ENCODE measurements at regions not wholly inside any gene's neighbourhood (a gene's known extent, or its start where the extent isn't known, plus 50 kb on each side); places are given as distances from the start of the nearest gene placed in this dataset.

DNA sequence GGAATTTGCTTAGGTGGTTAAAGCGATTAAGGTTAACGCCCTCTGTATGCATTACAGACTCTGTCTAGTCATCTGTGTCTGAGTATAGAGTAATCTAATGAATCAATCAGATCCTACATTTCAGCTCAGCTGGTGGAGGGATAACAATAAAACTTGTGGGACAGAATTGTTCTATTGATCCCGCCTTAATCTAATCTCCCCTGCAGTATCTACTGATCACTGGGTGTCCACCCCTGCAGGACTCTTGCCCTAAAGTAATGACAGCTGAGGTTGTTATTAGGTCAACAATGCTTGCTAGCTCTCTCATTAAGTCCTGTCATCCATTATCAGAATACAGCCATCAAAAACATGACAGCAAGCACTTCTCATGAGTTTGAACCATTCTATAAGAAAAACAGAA is 462.6 kb upstream of the TMEFF2 start:
- POLR2A ChIA-PET (ENCODE audit: unreplicated experiment), result no interaction called here
- CTCF ChIA-PET, result no interaction called here
- H3K9me3 ChIP-seq (ENCODE audit: insufficient read depth, low read depth), result no peaks in the 10 kb centered on the region

DNA sequence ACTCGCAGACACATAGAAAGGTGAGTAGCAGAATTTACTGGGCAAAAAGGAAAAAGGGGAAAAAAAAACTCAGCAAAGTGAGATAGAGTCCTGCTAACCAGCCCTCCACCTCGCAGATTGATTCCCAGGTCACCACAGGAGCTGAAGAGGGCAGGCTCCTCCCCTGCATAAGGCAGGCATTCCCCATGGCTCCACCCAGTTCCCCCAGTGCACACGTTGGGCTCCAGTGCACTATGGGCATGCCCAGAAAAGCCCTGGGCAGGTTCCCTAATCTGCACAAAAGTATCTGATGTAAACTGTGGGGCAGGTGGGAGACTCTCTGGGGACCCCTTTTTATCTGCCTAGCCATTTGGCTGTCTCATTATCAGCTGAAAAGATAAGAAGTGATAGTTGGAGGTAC is 461.2 kb upstream of the TMEFF2 start:
- POLR2A ChIA-PET (ENCODE audit: unreplicated experiment), result no interaction called here
- Histone ChIP-seq H3K4me2 (no peak overlapping the region), H3K79me2 (ENCODE audit: low read depth) (no peaks in the 10 kb centered on the region), H3K36me3 (ENCODE audit: low read depth) (no peaks in the 10 kb centered on the region), H3K9me3 (ENCODE audit: insufficient read depth, low read depth) (no peaks in the 10 kb centered on the region), H2AFZ (no peak overlapping the region), H3K27ac (no peak overlapping the region), H3F3A (ENCODE audit: insufficient read depth, low read depth) (no peaks in the 10 kb centered on the region), H3K4me1 (replicated peaks; ENCODE audit: insufficient read depth) (no peaks in the 10 kb centered on the region), H4K20me1 (ENCODE audit: insufficient read depth) (no peaks in the 10 kb centered on the region), H3K9me2 (ENCODE audit: insufficient read depth) (no peaks in the 10 kb centered on the region), H3K4me3 (no peak overlapping the region), H3K27me3 (ENCODE audit: insufficient read depth, low read depth) (no peaks in the 10 kb centered on the region)
- BruUV-seq (replicated peaks), result no TSS peak
- intact Hi-C loops (cut with micrococcal nuclease; ENCODE audit: unreplicated experiment), result no loop called here
- no peak for DNase-seq
- TF ChIP-seq EZH2 (IDR thresholded peaks at IDR 0.05; ENCODE audit: low read depth), result no peak
- TF ChIP-seq, protein P1, sequence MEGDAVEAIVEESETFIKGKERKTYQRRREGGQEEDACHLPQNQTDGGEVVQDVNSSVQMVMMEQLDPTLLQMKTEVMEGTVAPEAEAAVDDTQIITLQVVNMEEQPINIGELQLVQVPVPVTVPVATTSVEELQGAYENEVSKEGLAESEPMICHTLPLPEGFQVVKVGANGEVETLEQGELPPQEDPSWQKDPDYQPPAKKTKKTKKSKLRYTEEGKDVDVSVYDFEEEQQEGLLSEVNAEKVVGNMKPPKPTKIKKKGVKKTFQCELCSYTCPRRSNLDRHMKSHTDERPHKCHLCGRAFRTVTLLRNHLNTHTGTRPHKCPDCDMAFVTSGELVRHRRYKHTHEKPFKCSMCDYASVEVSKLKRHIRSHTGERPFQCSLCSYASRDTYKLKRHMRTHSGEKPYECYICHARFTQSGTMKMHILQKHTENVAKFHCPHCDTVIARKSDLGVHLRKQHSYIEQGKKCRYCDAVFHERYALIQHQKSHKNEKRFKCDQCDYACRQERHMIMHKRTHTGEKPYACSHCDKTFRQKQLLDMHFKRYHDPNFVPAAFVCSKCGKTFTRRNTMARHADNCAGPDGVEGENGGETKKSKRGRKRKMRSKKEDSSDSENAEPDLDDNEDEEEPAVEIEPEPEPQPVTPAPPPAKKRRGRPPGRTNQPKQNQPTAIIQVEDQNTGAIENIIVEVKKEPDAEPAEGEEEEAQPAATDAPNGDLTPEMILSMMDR (conservative IDR thresholded peaks at IDR 0.05), result no peak
- CTCF ChIA-PET, result no interaction called here

More for the DNA sequence above, 462.6 kb upstream of the TMEFF2 start:
- TF ChIP-seq, protein P1 (conservative IDR thresholded peaks at IDR 0.05), result no peak
- no peak for TF ChIP-seq EZH2 (IDR thresholded peaks at IDR 0.05; ENCODE audit: low read depth)
- Histone ChIP-seq H4K20me1 (ENCODE audit: insufficient read depth) (no peaks in the 10 kb centered on the region), H3K36me3 (ENCODE audit: low read depth) (no peaks in the 10 kb centered on the region), H3K79me2 (ENCODE audit: low read depth) (no peaks in the 10 kb centered on the region), H2AFZ (no peak overlapping the region), H3K4me1 (replicated peaks; ENCODE audit: insufficient read depth) (no peaks in the 10 kb centered on the region), H3K27me3 (ENCODE audit: insufficient read depth, low read depth) (no peaks in the 10 kb centered on the region), H3K9me2 (ENCODE audit: insufficient read depth) (no peaks in the 10 kb centered on the region), H3F3A (ENCODE audit: insufficient read depth, low read depth) (no peaks in the 10 kb centered on the region), H3K27ac (no peak overlapping the region), H3K4me2 (no peak overlapping the region), H3K4me3 (no peak overlapping the region)
- no TSS peak for BruUV-seq (replicated peaks)
- no peak for DNase-seq
- intact Hi-C loops (cut with micrococcal nuclease; ENCODE audit: unreplicated experiment), result no loop called here

DNA sequence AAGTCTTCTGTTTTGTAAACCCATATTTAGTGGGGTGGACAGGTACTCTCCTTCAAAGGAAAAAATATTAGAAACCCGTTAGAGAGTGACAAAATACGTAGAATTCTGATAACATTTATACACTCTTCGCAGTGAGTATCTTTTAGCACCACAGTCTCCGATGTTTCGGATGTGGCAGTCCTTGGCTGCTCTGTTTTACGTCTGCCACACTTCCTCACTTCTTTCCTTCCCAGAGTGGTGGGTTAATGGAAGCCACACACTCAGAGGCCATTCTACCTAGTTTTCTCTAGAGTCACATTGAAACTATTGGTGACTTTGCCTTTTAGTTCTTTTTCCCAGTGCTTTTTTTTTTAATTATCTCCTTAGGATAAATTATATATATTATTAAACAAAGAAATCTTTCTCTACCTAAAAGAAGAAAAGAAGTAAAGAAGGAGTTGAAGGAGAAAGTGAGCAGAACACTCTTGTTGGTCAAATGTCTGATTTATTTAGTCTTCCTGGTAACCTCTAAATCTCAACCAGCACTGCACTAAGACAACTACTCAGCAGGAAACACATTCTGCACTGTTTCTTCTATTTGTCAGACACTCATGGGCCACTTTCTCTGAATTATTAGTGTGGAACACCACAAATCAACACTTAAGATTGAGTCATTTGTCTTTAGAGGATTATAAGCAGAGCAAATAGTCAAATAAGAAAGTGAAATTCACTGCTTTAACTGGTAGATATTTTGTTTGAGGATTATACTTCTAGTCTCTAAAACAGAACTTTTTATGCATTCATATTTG is 451.3 kb upstream of the TMEFF2 start:
- H3K9me3 ChIP-seq (ENCODE audit: insufficient read depth, low read depth), result no peaks in the 10 kb centered on the region
- H4K20me1 ChIP-seq (ENCODE audit: insufficient read depth), result no peaks in the 10 kb centered on the region
- CTCF ChIA-PET, result no interaction called here
- H3K4me3 ChIP-seq, result no peak overlapping the region
- H3K4me1 ChIP-seq (replicated peaks; ENCODE audit: insufficient read depth), result no peaks in the 10 kb centered on the region
- H3K9me2 ChIP-seq (ENCODE audit: insufficient read depth), result no peaks in the 10 kb centered on the region
- H3F3A ChIP-seq (ENCODE audit: insufficient read depth, low read depth), result no peaks in the 10 kb centered on the region
- H3K36me3 ChIP-seq (ENCODE audit: low read depth), result no peaks in the 10 kb centered on the region
- DNase-seq, result no peak
- BruUV-seq (replicated peaks), result no TSS peak
- no peak overlapping the region for H3K27ac ChIP-seq
- H2AFZ ChIP-seq, result no peak overlapping the region
- intact Hi-C loops (cut with micrococcal nuclease; ENCODE audit: unreplicated experiment), result no loop called here
- H3K4me2 ChIP-seq, result no peak overlapping the region
- POLR2A ChIA-PET (ENCODE audit: unreplicated experiment), result no interaction called here
- no peak for TF ChIP-seq EZH2 (IDR thresholded peaks at IDR 0.05; ENCODE audit: low read depth)
- TF ChIP-seq, protein P1 (conservative IDR thresholded peaks at IDR 0.05), result no peak
- H3K27me3 ChIP-seq (ENCODE audit: insufficient read depth, low read depth), result no peaks in the 10 kb centered on the region
- H3K79me2 ChIP-seq (ENCODE audit: low read depth), result no peaks in the 10 kb centered on the region

Measured in PC-9 (cell line).